ENCODE measurements at regions not wholly inside any gene's neighbourhood (a gene's known extent, or its start where the extent isn't known, plus 50 kb on each side); places are given as distances from the start of the nearest gene placed in this dataset.

- H3K27ac ChIP-seq, result no peak overlapping the region
- H3K4me3 ChIP-seq, result no peak overlapping the region
- no peak for TF ChIP-seq EP300 (IDR thresholded peaks at IDR 0.05)
- TF ChIP-seq POLR2A (IDR thresholded peaks at IDR 0.05), result no peak
- no peak for TF ChIP-seq POLR2AphosphoS5 (IDR thresholded peaks at IDR 0.05)
- TF ChIP-seq CTCF (IDR thresholded peaks at IDR 0.05), result no peak
- no peaks in the 10 kb centered on the region for H3K27me3 ChIP-seq
- no peaks in the 10 kb centered on the region for H3K4me1 ChIP-seq
- WGBS, 2 donors, result 81 to 92% methylated on average over 6 to 8 of the region's 8 CpGs
- H3K36me3 ChIP-seq, result no peaks in the 10 kb centered on the region
- peak in 1 of 2 donors; percentile 1 for DNase-seq
- no peaks in the 10 kb centered on the region for H3K9me3 ChIP-seq
- no peak for ATAC-seq (ENCODE audit: low FRiP score in 2 of 2)
These were observed 200.6 kb downstream of the PCDH17 start for GRCh38 chr13:57832187-57832586.

GRCh38 chr13:57837801-57838200, 206.3 kb downstream of the PCDH17 start:
- no peaks in the 10 kb centered on the region for H3K27me3 ChIP-seq
- ATAC-seq (ENCODE audit: low FRiP score in 2 of 2), result no peak
- no peaks in the 10 kb centered on the region for H3K36me3 ChIP-seq
- TF ChIP-seq POLR2AphosphoS5 (IDR thresholded peaks at IDR 0.05), result no peak
- TF ChIP-seq CTCF (IDR thresholded peaks at IDR 0.05), result no peak
- TF ChIP-seq EP300 (IDR thresholded peaks at IDR 0.05), result no peak
- TF ChIP-seq POLR2A (IDR thresholded peaks at IDR 0.05), result no peak
- H3K4me1 ChIP-seq, result no peaks in the 10 kb centered on the region
- H3K9me3 ChIP-seq, result no peaks in the 10 kb centered on the region
- DNase-seq, result no peak
- H3K27ac ChIP-seq, result no peak overlapping the region
- no peak overlapping the region for H3K4me3 ChIP-seq

- H3K27me3 ChIP-seq, result no peaks in the 10 kb centered on the region
- no peak overlapping the region for H3K4me3 ChIP-seq
- no peak for ATAC-seq (ENCODE audit: low FRiP score in 2 of 2)
- peaks cover 0 to 19% (median 10%) of the 10 kb centered on the region in 4 donors for H3K9me3 ChIP-seq
- WGBS, 2 donors, result 48 to 56% methylated on average over 1 of the region's 1 CpG
- no peak overlapping the region for H3K27ac ChIP-seq
- no peak for DNase-seq
- no peaks in the 10 kb centered on the region for H3K4me1 ChIP-seq
- H3K36me3 ChIP-seq, result no peaks in the 10 kb centered on the region
- TF ChIP-seq POLR2AphosphoS5 (IDR thresholded peaks at IDR 0.05), result no peak
- no peak for TF ChIP-seq EP300 (IDR thresholded peaks at IDR 0.05)
- TF ChIP-seq POLR2A (IDR thresholded peaks at IDR 0.05), result no peak
- TF ChIP-seq CTCF (IDR thresholded peaks at IDR 0.05), result no peak
These were observed 212.0 kb downstream of the PCDH17 start for GRCh38 chr13:57843521-57843920.

GRCh38 chr13:57846600-57847173, 215.1 kb downstream of the PCDH17 start:
- no peak overlapping the region for H3K4me3 ChIP-seq
- peaks cover 0 to 19% (median 10%) of the 10 kb centered on the region in 4 donors for H3K9me3 ChIP-seq
- no peak overlapping the region for H3K27ac ChIP-seq
- H3K4me1 ChIP-seq, result no peaks in the 10 kb centered on the region
- H3K36me3 ChIP-seq, result no peaks in the 10 kb centered on the region
- no peaks in the 10 kb centered on the region for H3K27me3 ChIP-seq
- 81 to 84% methylated on average over 4 of the region's 4 CpGs for WGBS, 2 donors
- TF ChIP-seq EP300 (IDR thresholded peaks at IDR 0.05), result no peak
- TF ChIP-seq POLR2A (IDR thresholded peaks at IDR 0.05), result no peak
- no peak for TF ChIP-seq POLR2AphosphoS5 (IDR thresholded peaks at IDR 0.05)
- TF ChIP-seq CTCF (IDR thresholded peaks at IDR 0.05), result no peak
- no peak for ATAC-seq (ENCODE audit: low FRiP score in 2 of 2)
- DNase-seq, result no peak

GRCh38 chr13:57857945-57858344, 226.4 kb downstream of the PCDH17 start:
- 18 to 24% methylated on average over 1 of the region's 1 CpG for WGBS, 2 donors
- DNase-seq, result no peak
- Histone ChIP-seq H3K36me3 (no peaks in the 10 kb centered on the region), H3K4me3 (no peak overlapping the region), H3K27me3 (no peaks in the 10 kb centered on the region), H3K9me3 (no peaks in the 10 kb centered on the region), H3K4me1 (no peaks in the 10 kb centered on the region), H3K27ac (no peak overlapping the region)
- no peak for TF ChIP-seq POLR2A (IDR thresholded peaks at IDR 0.05)
- no peak for TF ChIP-seq EP300 (IDR thresholded peaks at IDR 0.05)
- TF ChIP-seq POLR2AphosphoS5 (IDR thresholded peaks at IDR 0.05), result no peak
- no peak for TF ChIP-seq CTCF (IDR thresholded peaks at IDR 0.05)
- ATAC-seq (ENCODE audit: low FRiP score in 2 of 2), result no peak

All from upper lobe of left lung (tissue), 6 donors.